ENCODE measurements at regions not wholly inside any gene's neighbourhood (a gene's known extent, or its start where the extent isn't known, plus 50 kb on each side); places are given as distances from the start of the nearest gene placed in this dataset.

GRCh38 chr1:177567393-177567792 is 396.6 kb downstream of the BRINP2 start:
- DNase-seq: no peak

- DNase-seq: no peak
These were observed 395.7 kb downstream of the BRINP2 start for GRCh38 chr1:177566495-177566894.

- no peak for DNase-seq
These were observed 390.7 kb downstream of the BRINP2 start for GRCh38 chr1:177561436-177561835.

- DNase-seq: no peak
These were observed 387.6 kb downstream of the BRINP2 start for GRCh38 chr1:177558372-177558771.

GRCh38 chr1:177556163-177556562 is 385.4 kb downstream of the BRINP2 start:
- DNase-seq: no peak

- no peak for DNase-seq
These were observed 376.4 kb downstream of the BRINP2 start for GRCh38 chr1:177547200-177547599.

- DNase-seq: no peak
These were observed 375.6 kb downstream of the BRINP2 start for GRCh38 chr1:177546346-177546745.

- no peak for DNase-seq
These were observed 355.4 kb downstream of the BRINP2 start for GRCh38 chr1:177526201-177526600.

- no peak for DNase-seq
These were observed 354.4 kb downstream of the BRINP2 start for GRCh38 chr1:177525176-177525575.

GRCh38 chr1:177517546-177517945 is 346.8 kb downstream of the BRINP2 start:
- no peak for DNase-seq

- DNase-seq: no peak
These were observed 343.4 kb downstream of the BRINP2 start for GRCh38 chr1:177514207-177514606.

GRCh38 chr1:177511036-177511435 is 340.3 kb downstream of the BRINP2 start:
- no peak for DNase-seq

- DNase-seq: no peak
These were observed 335.3 kb downstream of the BRINP2 start for GRCh38 chr1:177505905-177506590.

GRCh38 chr1:177495878-177496277 is 325.1 kb downstream of the BRINP2 start:
- DNase-seq: no peak

GRCh38 chr1:177490786-177491185 is 320.0 kb downstream of the BRINP2 start:
- no peak for DNase-seq

GRCh38 chr1:177490036-177490639 is 319.4 kb downstream of the BRINP2 start:
- no peak for DNase-seq

GRCh38 chr1:177488722-177489121 is 318.0 kb downstream of the BRINP2 start:
- no peak for DNase-seq

GRCh38 chr1:177487481-177487880 is 316.7 kb downstream of the BRINP2 start:
- no peak for DNase-seq

- DNase-seq: no peak
These were observed 310.1 kb downstream of the BRINP2 start for GRCh38 chr1:177480741-177481305.

- no peak for DNase-seq
These were observed 308.8 kb downstream of the BRINP2 start for GRCh38 chr1:177479600-177479999.

- DNase-seq: no peak
These were observed 305.9 kb downstream of the BRINP2 start for GRCh38 chr1:177476676-177477075.

GRCh38 chr1:177472567-177472966 is 301.8 kb downstream of the BRINP2 start:
- DNase-seq: no peak

- DNase-seq: no peak
These were observed 300.5 kb downstream of the BRINP2 start for GRCh38 chr1:177471244-177471643.

- DNase-seq: no peak
These were observed 298.8 kb downstream of the BRINP2 start for GRCh38 chr1:177469519-177469918.

GRCh38 chr1:177466286-177466685 is 295.5 kb downstream of the BRINP2 start:
- DNase-seq: no peak
